ENCODE measurements at regions not wholly inside any gene's neighbourhood (a gene's known extent, or its start where the extent isn't known, plus 50 kb on each side); places are given as distances from the start of the nearest gene placed in this dataset.

- TF ChIP-seq, protein P1, sequence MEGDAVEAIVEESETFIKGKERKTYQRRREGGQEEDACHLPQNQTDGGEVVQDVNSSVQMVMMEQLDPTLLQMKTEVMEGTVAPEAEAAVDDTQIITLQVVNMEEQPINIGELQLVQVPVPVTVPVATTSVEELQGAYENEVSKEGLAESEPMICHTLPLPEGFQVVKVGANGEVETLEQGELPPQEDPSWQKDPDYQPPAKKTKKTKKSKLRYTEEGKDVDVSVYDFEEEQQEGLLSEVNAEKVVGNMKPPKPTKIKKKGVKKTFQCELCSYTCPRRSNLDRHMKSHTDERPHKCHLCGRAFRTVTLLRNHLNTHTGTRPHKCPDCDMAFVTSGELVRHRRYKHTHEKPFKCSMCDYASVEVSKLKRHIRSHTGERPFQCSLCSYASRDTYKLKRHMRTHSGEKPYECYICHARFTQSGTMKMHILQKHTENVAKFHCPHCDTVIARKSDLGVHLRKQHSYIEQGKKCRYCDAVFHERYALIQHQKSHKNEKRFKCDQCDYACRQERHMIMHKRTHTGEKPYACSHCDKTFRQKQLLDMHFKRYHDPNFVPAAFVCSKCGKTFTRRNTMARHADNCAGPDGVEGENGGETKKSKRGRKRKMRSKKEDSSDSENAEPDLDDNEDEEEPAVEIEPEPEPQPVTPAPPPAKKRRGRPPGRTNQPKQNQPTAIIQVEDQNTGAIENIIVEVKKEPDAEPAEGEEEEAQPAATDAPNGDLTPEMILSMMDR (IDR thresholded peaks at IDR 0.05), result no peak
- TF ChIP-seq POLR2A (IDR thresholded peaks at IDR 0.05), result no peak
Measured at GRCh38 chr2:198405311-198405710, 600.9 kb downstream of the PLCL1 start.

Data from suprapubic skin (tissue), 3 donors.